ENCODE measurements at regions not wholly inside any gene's neighbourhood (a gene's known extent, or its start where the extent isn't known, plus 50 kb on each side); places are given as distances from the start of the nearest gene placed in this dataset.

GRCh38 chr3:20527368-20527767 is 341.4 kb upstream of the SGO1 start:
- no peak for TF ChIP-seq CTCF (conservative IDR thresholded peaks at IDR 0.05; ENCODE audit: low read depth, low read length)
- TF ChIP-seq EZH2 (IDR thresholded peaks at IDR 0.05; ENCODE audit: borderline replicate concordance, low read depth, low read length, poor library complexity, severe bottlenecking), result no peak

All from A673 (cell line).